OCI-LY1 (cell line): ENCODE measurements at regions not wholly inside any gene's neighbourhood (a gene's known extent, or its start where the extent isn't known, plus 50 kb on each side); places are given as distances from the start of the nearest gene placed in this dataset.

ENCODE experiments used
- H2AFZ ChIP-seq: fragments of 200-600 bp; sonication (generic), shearing (Covaris generic); 2 replicates; pipeline ENCODE4 v1.6.0; 2014; ENCODE audit warnings: antibody characterized with exemption, mild to moderate bottlenecking, low read length
- H3F3A ChIP-seq: fragments of 200-600 bp; sonication (generic), shearing (Covaris generic); 2 replicates; pipeline ENCODE4 v1.6.0; 2014; ENCODE audit warnings: mild to moderate bottlenecking, antibody characterized with exemption, low read length, moderate library complexity; ENCODE audit not compliant: insufficient read depth
- H3K27ac ChIP-seq: fragments of 200-600 bp; sonication (generic); 2 replicates; pipeline ENCODE4 v1.5.1; 2014; ENCODE audit warnings: low read length, mixed run types, mild to moderate bottlenecking, low read depth; ENCODE audit not compliant: poor library complexity, severe bottlenecking
- H3K27me3 ChIP-seq: fragments of 200-600 bp; sonication (generic); 2 replicates; pipeline ENCODE4 v1.6.0; 2014; ENCODE audit warnings: antibody characterized with exemption, mild to moderate bottlenecking, low read length, moderate library complexity; ENCODE audit not compliant: insufficient read depth
- H3K36me3 ChIP-seq: fragments of 200-600 bp; sonication (generic); 2 replicates; pipeline ENCODE4 v1.6.1; 2014; ENCODE audit warnings: mild to moderate bottlenecking, antibody characterized with exemption, low read length, moderate library complexity, mixed read lengths; ENCODE audit not compliant: insufficient read depth
- H3K4me1 ChIP-seq: fragments of 200-600 bp; sonication (generic); 2 replicates; pipeline ENCODE4 v1.5.1; 2014; ENCODE audit warnings: mild to moderate bottlenecking, low read length, moderate library complexity; ENCODE audit not compliant: insufficient read depth, severe bottlenecking
- H3K4me2 ChIP-seq: fragments of 200-600 bp; sonication (generic), shearing (Covaris generic); 2 replicates; pipeline ENCODE4 v1.6.1; 2014; ENCODE audit warnings: low read length
- H3K4me3 ChIP-seq: fragments of 200-600 bp; sonication (generic); 2 replicates; pipeline ENCODE4 v1.5.1; 2014; ENCODE audit warnings: low read length, low read depth, mild to moderate bottlenecking, mixed read lengths; ENCODE audit not compliant: poor library complexity, severe bottlenecking
- H3K79me2 ChIP-seq: fragments of 200-600 bp; shearing (Covaris generic); 2 replicates; pipeline ENCODE4 v1.6.1; 2016; ENCODE audit warnings: mixed run types, low read length, mixed read lengths; ENCODE audit not compliant: insufficient read depth
- H3K9ac ChIP-seq: fragments of 200-600 bp; sonication (generic), shearing (Covaris generic); 2 replicates; pipeline ENCODE4 v1.6.1; 2014; ENCODE audit warnings: mild to moderate bottlenecking, low read length, mixed read lengths
- H3K9me2 ChIP-seq: fragments of 200-600 bp; sonication (generic), shearing (Covaris generic); 2 replicates; pipeline ENCODE4 v1.6.1; 2014; ENCODE audit warnings: low read depth, mild to moderate bottlenecking, low read length, mixed read lengths
- H3K9me3 ChIP-seq: fragments of 200-600 bp; shearing (Covaris generic); 2 replicates; pipeline ENCODE4 v1.6.1; 2014; ENCODE audit warnings: low read length, mixed read lengths
- H4K20me1 ChIP-seq: fragments of 200-600 bp; sonication (generic), shearing (Covaris generic); 2 replicates; pipeline ENCODE4 v1.6.0; 2016; ENCODE audit warnings: mild to moderate bottlenecking, low read length; ENCODE audit not compliant: insufficient read depth
- CTCF ChIP-seq: fragments of 200-600 bp; sonication (generic), shearing (Covaris generic); IDR thresholded peaks from 2 replicates; pipeline ENCODE4 v1.5.1; 2017; ENCODE audit warnings: mild to moderate bottlenecking, antibody characterized with exemption, low read length, moderate library complexity, mixed read lengths
- EZH2 ChIP-seq: fragments of 200-600 bp; sonication (generic), shearing (Covaris generic); IDR thresholded peaks from 2 replicates; pipeline ENCODE4 v1.8.0; 2017; ENCODE audit warnings: borderline replicate concordance, mixed run types, mild to moderate bottlenecking, antibody characterized with exemption, low read length, moderate library complexity, mixed read lengths

- no peaks in the 10 kb centered on the region for H3K27me3 ChIP-seq
- H3K9me2 ChIP-seq = no peaks in the 10 kb centered on the region
- H3K27ac ChIP-seq = no peak overlapping the region
- no peaks in the 10 kb centered on the region for H3K36me3 ChIP-seq
- H2AFZ ChIP-seq = no peak overlapping the region
- H3K4me1 ChIP-seq = no peaks in the 10 kb centered on the region
- TF ChIP-seq CTCF (no peak), EZH2 (no peak)
- no peak overlapping the region for H3K4me3 ChIP-seq
- no peak overlapping the region for H3K4me2 ChIP-seq
- no peaks in the 10 kb centered on the region for H3F3A ChIP-seq
- no peaks in the 10 kb centered on the region for H3K9me3 ChIP-seq
- no peaks in the 10 kb centered on the region for H3K79me2 ChIP-seq
- H3K9ac ChIP-seq = no peak overlapping the region
- no peaks in the 10 kb centered on the region for H4K20me1 ChIP-seq
These were observed 69.4 kb upstream of the UBE2E3 start for GRCh38 chr2:180910831-180911665.

- Histone ChIP-seq H3K9me3 (no peaks in the 10 kb centered on the region), H3K4me3 (no peak overlapping the region), H2AFZ (no peak overlapping the region), H3K27ac (no peak overlapping the region), H3K9ac (no peak overlapping the region), H3K4me1 (no peaks in the 10 kb centered on the region), H3K79me2 (no peaks in the 10 kb centered on the region), H3K36me3 (no peaks in the 10 kb centered on the region), H3K4me2 (no peak overlapping the region), H3K27me3 (no peaks in the 10 kb centered on the region; the same call in 1 of the 2 replicates), H3K9me2 (no peaks in the 10 kb centered on the region), H4K20me1 (no peaks in the 10 kb centered on the region), H3F3A (no peaks in the 10 kb centered on the region)
- TF ChIP-seq EZH2 = no peak
- no peak for TF ChIP-seq CTCF
These were observed 72.7 kb upstream of the UBE2E3 start for GRCh38 chr2:180907731-180908130.

GRCh38 chr2:180905461-180905860 lies 74.9 kb upstream of the UBE2E3 start:
- Histone ChIP-seq H3K4me1 (no peaks in the 10 kb centered on the region), H3K27ac (no peak overlapping the region)

More at GRCh38 chr2:180905461-180905860, 74.9 kb upstream of the UBE2E3 start:
- Histone ChIP-seq H3K4me3 (no peak overlapping the region), H3K79me2 (no peaks in the 10 kb centered on the region), H3K4me2 (no peak overlapping the region), H4K20me1 (no peaks in the 10 kb centered on the region), H3K27me3 (no peaks in the 10 kb centered on the region; the same call in 1 of the 2 replicates), H3K9ac (no peak overlapping the region), H3F3A (no peaks in the 10 kb centered on the region), H3K9me3 (no peaks in the 10 kb centered on the region), H2AFZ (no peak overlapping the region), H3K9me2 (no peaks in the 10 kb centered on the region), H3K36me3 (no peaks in the 10 kb centered on the region)
- TF ChIP-seq CTCF (no peak), EZH2 (no peak)
